HG03558 (cell line): ENCODE measurements at regions not wholly inside any gene's neighbourhood (a gene's known extent, or its start where the extent isn't known, plus 50 kb on each side); places are given as distances from the start of the nearest gene placed in this dataset.

ENCODE experiments used
- ATAC-seq: cut with Tn5 transposase; IDR thresholded peaks from one replicate; pipeline ENCODE4 v1.9.1; 2021; ENCODE audit warnings: moderate number of reproducible peaks; ENCODE audit not compliant: unreplicated experiment; ENCODE audit errors: extremely low read depth

- no peak for ATAC-seq
Measured at GRCh38 chr18:22106536-22107292, 62.7 kb upstream of the GATA6 start.

GRCh38 chr18:22108674-22109073 is 60.7 kb upstream of the GATA6 start:
- ATAC-seq = no peak

DNA sequence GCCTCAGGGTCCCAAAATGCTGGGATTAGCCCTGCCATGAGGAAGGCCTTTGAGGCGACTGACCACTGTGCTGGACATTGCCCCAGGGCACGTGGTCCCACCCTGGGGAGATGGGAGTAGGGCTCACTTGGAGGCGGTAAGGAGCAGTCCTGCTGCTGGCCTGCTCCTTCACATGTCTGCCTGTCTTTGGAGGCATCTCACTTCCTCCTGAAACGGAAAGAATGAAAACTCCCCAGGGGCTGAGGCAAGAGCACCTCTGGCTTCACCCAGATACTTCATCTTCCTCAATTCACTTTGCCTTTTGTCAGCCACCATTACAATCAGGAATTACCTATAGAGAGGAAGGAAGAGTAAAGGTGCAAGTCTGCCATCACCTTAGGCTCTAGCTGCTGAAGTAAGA is 59.9 kb upstream of the GATA6 start:
- no peak for ATAC-seq

- ATAC-seq = no peak
Measured at GRCh38 chr18:22110461-22110924, 58.9 kb upstream of the GATA6 start.

DNA sequence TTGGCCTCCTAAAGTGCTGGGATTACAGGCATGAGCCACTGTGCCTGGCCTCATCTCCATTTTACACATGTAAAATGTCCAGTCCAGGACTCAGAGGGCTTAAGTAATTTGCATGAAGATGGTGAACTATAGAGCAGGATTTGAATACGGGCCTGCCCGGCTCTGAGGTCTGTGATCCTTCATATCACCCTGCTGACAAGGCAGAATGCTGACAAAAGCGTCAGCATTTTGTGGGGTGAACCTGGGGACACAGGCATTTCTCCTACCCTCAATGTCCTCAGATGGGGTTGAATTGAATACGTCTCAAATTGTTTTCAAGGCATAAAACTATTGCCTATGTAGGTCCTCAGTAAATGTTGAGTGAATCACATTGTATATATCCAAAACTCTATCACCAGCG is 57.2 kb upstream of the GATA6 start:
- ATAC-seq = no peak

- ATAC-seq = no peak
Measured at GRCh38 chr18:22113144-22113844, 56.1 kb upstream of the GATA6 start.

DNA sequence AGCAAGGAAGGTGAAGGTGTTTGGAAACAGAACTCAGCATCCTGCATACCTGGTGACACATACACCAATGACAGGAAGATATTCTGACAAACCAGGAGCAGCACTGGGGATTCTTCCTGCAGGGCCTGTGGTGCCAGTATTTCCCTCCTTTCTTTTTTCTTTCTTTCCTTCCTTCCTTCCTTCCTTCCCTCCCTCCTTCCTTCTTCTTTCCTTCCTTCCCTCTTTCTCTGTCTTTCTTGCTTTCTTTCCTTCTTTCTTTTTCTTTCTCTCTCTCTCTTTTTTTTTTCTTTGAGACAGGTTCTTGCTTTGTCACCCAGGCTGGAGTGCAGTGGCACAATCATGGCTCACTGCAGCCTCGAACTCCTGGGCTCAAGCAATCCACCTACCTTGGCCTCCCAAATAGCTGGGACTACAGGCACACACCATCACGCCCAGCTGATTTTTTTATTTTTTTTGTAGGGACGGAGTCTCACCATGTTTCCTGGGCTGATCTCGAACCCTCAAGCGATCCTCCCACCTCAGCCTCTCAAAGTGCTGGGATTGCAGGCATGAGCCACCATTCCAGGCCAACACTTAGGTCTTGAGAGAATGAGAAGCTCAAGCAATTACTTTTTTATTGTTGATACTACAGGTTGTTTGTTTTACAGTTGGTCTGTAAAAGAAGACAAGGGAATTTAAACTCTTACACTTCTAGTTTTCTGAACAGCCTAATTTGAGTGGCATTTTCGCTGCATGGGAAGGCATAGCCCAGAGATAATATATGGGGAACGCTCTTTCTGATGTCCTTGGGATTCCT is 54.7 kb upstream of the GATA6 start:
- ATAC-seq = no peak

- ATAC-seq = no peak
Measured at GRCh38 chr18:22115573-22115972, 53.8 kb upstream of the GATA6 start.
